Activated CD4-positive, alpha-beta T cell treated with anti-CD3 and anti-CD28 coated beads for 48 hours (primary cell): ENCODE measurements at regions not wholly inside any gene's neighbourhood (a gene's known extent, or its start where the extent isn't known, plus 50 kb on each side); places are given as distances from the start of the nearest gene placed in this dataset.
"Not testable (repeated sequence)": the region's sequence is repeated elsewhere in the genome, so short reads cannot be mapped to it uniquely, and the experiment has no call there.

Experiments
- DNase-seq: peaks from one replicate; pipeline ENCODE4 v3.0.0-alpha.2; 2020

DNA sequence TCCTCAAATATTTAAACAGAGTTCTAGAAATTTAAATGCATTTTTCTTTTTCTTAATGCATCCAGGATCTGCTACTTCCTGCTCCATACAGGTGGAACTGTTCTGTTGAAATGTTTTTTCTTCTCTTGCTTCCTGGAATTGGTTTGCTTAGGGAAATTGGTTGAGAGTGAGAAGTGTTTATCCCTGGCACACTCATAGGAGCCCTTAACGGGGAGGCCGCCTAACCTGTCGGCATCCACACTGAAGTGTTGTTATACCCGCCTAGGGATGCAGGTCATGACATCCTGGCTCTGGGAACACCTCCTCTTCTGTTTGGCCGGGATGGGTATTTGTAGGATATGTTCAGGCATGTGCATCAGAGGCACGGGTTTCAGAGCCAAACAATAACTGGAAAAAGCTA is 239.7 kb downstream of the GADD45G start:
- no peak for DNase-seq

- DNase-seq: no peak
These were observed 240.5 kb downstream of the GADD45G start for GRCh38 chr9:89845321-89845720.

GRCh38 chr9:89845862-89846261 is 241.1 kb downstream of the GADD45G start:
- no peak for DNase-seq

- no peak for DNase-seq
These were observed 243.5 kb downstream of the GADD45G start for GRCh38 chr9:89848060-89849040.

GRCh38 chr9:89849096-89849495 is 244.3 kb downstream of the GADD45G start:
- DNase-seq: no peak

GRCh38 chr9:89850153-89850552 is 245.3 kb downstream of the GADD45G start:
- DNase-seq: no peak

DNA sequence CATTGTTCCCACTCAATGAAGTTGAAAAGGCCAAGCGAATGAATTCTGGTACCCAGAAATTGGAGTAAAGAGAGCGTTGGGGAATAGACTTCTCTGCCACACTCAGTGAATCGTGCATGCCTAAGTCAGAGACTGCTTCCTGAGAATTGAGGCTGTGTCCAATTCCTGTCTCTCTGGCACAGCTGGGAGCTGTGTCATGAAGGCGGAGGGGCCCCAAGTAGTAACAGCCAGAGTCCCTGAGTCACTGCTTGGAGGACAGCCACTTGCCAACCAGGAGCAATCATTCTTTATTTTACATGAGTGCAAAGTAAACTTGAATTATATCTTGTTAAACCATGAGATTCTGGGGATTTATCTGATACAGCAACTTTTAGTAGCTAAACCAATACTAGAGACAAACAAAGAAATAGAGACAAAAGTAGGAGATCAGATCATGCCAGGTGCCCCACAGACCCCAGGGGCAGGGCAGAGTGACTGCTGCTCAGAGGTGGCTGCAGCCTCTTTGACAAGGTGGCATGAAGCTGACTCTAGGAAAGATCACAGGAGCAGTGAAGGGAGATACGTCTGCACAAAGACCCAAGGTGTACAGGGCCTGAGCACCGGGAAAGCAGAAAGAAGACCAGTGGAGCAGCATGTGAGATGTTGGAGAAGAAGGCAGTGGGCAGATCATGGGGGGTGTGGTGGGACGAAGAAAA is 246.0 kb downstream of the GADD45G start:
- DNase-seq: no peak

DNA sequence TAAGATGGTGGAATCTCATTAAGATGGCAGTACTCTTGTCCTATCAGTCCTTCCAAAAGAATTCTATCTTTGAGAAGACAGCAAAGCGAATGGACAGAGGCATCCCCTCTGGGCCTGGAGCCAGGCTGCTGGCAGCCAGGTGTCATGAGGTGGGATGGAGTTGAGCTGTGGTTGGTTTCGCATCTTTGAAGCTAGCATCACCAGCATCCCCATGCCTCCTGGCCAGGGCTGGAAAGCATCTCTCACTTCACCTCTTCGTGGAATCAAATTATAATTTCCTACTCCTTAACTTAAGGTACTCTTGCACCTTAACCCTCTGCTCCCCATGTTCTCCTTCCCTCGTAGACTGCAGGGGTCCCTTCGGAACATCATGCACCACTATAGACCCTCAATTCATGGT is 248.3 kb downstream of the GADD45G start:
- DNase-seq: no peak

DNA sequence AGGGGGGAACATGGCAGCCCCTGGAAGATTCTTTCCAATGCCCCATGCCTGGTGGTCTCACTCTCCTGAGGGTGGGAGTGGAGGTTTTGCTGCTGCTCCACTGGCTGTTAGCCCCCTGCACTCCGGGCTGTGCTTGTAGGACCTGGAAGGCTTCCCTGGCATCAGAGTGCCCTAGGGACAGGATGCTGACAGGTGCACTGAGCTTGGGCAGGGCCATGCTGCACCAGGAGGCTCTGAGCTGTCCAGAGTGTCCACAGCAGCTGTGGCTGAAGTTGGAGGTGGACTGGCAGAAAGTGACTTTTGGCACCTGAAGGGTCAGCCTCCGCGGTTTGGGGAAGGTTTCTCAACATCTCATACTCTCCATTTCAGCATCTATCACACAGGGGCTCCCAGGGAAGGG is 249.1 kb downstream of the GADD45G start:
- DNase-seq: no peak

DNA sequence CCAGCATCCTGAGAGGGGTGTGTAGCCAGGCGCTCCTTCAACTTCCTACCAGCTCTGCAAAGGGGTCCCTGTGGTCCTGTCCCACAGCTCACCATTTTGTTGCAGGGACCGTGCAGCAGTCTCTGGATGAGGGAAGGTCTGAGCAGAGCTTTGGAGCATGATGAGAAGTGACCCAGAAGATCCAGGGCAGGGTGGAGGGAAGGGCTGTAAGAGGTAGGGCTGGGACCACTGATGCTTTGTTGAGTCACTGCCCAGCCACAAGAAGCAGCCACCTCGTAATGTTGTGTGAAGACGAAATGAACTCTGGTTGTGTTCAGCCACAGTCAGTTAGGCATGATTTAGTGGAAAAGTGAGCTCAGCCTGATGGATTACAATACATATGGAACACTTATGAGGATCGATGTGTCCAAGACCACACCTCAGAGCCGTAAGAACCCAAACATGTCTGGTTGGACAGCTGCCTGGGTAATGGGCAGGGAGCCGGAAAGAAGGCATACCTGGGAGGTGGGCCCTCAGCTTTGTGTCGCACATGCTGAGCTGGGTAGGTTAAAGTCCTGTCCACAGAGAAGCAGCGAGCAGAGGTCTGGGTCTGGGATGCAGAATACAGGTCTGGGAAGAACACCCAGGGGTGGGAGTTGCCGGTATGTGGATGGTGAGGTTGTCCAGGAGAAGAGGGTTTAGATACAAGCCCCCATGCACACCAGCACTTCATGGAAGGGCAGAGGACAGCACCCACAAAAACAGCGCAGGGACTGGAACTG is 250.1 kb downstream of the GADD45G start:
- DNase-seq: no peak

DNA sequence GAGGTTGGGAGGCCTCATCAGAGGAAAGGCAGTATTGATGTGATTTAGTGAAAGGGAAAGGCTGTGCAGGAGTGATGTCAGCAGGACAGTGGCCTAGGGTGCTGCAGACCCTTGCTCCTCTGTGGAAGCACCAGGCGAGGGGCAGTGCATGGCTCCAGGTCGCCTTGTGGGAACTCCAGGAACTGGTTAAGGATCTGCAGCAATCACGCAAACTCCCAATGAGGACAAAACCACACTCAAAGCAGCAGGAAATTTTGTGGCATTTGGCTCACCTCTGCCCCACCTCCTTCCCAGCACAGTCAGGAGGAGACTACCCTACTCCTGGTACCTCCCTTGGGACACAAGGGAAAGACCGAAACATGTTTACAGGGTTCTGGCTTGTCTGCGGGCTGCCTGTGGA is 251.5 kb downstream of the GADD45G start:
- DNase-seq: not testable (repeated sequence)

DNA sequence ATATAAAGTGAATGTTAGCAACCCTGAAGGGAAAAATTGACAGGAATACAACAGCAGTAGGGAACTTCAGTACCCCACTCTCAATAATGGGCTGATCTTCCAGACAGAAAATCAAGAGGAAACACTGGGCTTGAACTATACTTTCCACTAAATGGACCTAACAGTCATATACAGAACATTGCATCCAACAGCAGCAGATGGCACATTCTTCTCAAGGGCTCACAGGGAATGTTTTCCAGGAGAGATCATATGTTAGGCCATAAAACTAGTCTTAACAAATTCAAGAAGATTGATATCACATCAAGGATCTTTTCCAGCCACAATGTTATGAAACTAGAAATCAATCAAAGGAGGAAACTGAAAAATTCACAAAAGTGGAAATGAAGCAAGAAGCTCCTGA is 252.1 kb downstream of the GADD45G start:
- not testable (repeated sequence) for DNase-seq

DNA sequence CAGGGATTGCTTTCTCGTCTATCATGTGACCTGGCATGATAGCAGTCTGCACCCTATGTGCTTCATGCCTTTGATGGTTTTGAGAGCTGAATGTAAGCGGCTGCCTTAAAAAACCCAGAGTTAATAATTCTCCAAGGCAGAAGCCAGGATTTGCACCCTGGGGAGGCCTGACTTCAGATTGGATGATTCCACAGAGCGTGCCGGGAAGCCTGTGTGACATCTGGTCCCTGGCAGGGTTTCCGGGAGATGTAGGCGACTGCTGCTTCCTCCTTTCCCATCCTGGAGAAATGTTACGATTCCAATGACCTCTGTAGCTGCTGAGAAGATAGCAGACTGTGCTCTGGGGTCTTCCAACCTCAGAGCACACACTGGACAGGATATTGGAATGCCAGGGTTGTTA is 255.0 kb downstream of the GADD45G start:
- DNase-seq: not testable (repeated sequence)

DNA sequence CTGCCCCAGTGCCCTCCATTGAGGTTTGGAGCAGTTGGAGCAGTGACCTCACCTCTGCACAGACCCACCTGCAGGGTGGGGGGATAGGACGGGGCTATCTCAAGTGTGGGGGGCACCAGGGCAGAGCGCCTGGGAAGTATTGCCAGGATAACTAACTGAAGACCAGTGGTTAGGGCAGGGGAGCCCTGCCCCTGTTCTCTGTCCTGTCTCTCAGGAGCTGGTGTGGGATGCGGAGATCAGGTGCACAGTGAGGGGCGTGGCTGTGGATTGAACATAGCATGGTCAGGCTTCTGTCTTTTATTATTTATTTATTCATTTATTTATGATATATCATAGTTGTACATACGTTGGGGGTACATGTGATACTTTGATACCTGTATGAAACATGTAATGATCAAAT is 256.6 kb downstream of the GADD45G start:
- not testable (repeated sequence) for DNase-seq

- DNase-seq: no peak
These were observed 257.5 kb downstream of the GADD45G start for GRCh38 chr9:89862316-89862715.

GRCh38 chr9:89863141-89863540 is 258.3 kb downstream of the GADD45G start:
- no peak for DNase-seq

DNA sequence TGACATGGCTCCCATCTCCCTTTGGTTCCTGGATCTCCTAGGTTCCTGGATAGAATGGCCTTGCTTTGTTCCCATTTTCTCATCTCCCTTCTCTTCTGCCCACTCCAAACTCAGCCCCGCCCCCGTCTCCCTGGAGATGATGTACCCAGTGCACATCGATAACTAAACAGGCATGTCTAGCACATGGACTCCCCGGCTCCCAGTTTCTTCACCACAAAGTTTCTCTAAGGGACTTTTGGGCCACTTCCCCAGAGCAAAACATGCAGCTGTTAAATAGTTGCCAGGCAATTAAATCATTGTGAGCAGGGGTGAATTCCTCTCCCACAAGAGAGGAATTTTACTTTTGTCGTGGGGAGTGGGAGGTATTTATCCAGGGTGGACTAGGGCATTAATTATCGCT is 259.0 kb downstream of the GADD45G start:
- no peak for DNase-seq

DNA sequence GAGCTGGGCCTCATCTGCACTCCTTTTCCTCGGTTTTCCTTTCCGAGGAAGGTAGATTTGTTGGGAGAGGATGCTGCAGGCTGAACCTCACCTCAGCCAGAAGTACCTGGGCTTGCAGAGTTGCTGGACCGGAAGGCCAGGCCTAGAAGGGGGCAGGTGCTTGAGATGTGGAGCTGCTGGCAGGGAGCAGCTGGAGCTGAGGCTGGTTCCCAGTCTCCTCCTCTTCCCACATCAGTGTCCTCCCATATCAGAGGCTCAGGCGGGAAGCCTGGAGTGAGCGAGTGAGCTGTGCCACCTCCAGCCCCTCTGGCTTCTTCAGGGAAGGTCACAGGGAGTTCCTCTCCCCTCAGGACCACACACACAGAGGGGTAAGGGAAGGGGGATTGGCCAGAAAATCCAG is 259.4 kb downstream of the GADD45G start:
- no peak for DNase-seq

- no peak for DNase-seq
These were observed 259.9 kb downstream of the GADD45G start for GRCh38 chr9:89864731-89865130.

- no peak for DNase-seq
These were observed 260.5 kb downstream of the GADD45G start for GRCh38 chr9:89865357-89865756.

DNA sequence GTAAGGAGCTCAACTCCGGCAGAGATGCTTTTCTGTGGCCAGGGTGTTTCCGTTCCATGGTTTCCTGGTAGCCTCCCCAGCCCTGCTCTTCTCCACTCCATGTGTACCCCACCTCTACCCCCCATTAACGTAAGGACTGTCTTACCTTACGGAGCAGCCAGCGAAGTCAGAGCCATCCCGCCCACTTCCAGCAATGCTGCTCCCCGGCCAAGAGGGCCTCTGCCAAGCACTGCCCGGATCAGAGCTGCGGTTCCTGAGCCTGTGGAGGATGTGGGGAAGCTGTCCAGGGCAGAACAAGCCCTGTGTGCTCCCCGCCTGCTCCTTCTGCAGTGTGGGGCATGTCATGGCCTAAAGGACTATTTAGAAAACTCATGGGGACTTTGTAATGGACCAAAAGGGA is 261.2 kb downstream of the GADD45G start:
- DNase-seq: no peak

DNA sequence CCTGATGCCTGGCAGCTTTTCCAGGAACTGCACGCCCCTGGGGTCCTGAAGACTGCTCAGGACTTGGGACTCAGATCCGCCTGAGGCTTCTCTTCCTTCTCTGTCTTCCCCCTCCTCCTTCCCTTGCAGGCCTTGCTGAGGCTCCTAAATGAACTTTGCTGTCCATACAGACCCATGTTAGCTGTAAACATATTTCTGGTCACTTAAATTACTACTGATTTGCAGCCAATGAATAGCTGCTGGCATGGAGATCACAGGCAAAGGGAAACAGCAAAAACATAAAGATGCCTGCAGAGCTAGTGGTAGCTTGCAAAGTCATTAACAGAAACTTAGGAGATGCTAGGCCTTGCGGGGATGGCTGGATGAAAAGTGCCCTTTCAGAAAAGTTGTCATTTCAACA is 261.9 kb downstream of the GADD45G start:
- DNase-seq: no peak

- DNase-seq: no peak
These were observed 263.3 kb downstream of the GADD45G start for GRCh38 chr9:89868100-89868499.
